ENCODE measurements at regions not wholly inside any gene's neighbourhood (a gene's known extent, or its start where the extent isn't known, plus 50 kb on each side); places are given as distances from the start of the nearest gene placed in this dataset.

- TF ChIP-seq ZNF654 (tag by site-specific recombination; IDR thresholded peaks at IDR 0.05; ENCODE audit: low read depth) = no peak
- TF ChIP-seq ZNF837 (tag by site-specific recombination; IDR thresholded peaks at IDR 0.05) = no peak
- no peak for TF ChIP-seq SP2 (tag by site-specific recombination; IDR thresholded peaks at IDR 0.05)
- TF ChIP-seq, protein P1, sequence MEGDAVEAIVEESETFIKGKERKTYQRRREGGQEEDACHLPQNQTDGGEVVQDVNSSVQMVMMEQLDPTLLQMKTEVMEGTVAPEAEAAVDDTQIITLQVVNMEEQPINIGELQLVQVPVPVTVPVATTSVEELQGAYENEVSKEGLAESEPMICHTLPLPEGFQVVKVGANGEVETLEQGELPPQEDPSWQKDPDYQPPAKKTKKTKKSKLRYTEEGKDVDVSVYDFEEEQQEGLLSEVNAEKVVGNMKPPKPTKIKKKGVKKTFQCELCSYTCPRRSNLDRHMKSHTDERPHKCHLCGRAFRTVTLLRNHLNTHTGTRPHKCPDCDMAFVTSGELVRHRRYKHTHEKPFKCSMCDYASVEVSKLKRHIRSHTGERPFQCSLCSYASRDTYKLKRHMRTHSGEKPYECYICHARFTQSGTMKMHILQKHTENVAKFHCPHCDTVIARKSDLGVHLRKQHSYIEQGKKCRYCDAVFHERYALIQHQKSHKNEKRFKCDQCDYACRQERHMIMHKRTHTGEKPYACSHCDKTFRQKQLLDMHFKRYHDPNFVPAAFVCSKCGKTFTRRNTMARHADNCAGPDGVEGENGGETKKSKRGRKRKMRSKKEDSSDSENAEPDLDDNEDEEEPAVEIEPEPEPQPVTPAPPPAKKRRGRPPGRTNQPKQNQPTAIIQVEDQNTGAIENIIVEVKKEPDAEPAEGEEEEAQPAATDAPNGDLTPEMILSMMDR (tag by site-specific recombination; IDR thresholded peaks at IDR 0.05) = no peak
- TF ChIP-seq, protein P2, sequence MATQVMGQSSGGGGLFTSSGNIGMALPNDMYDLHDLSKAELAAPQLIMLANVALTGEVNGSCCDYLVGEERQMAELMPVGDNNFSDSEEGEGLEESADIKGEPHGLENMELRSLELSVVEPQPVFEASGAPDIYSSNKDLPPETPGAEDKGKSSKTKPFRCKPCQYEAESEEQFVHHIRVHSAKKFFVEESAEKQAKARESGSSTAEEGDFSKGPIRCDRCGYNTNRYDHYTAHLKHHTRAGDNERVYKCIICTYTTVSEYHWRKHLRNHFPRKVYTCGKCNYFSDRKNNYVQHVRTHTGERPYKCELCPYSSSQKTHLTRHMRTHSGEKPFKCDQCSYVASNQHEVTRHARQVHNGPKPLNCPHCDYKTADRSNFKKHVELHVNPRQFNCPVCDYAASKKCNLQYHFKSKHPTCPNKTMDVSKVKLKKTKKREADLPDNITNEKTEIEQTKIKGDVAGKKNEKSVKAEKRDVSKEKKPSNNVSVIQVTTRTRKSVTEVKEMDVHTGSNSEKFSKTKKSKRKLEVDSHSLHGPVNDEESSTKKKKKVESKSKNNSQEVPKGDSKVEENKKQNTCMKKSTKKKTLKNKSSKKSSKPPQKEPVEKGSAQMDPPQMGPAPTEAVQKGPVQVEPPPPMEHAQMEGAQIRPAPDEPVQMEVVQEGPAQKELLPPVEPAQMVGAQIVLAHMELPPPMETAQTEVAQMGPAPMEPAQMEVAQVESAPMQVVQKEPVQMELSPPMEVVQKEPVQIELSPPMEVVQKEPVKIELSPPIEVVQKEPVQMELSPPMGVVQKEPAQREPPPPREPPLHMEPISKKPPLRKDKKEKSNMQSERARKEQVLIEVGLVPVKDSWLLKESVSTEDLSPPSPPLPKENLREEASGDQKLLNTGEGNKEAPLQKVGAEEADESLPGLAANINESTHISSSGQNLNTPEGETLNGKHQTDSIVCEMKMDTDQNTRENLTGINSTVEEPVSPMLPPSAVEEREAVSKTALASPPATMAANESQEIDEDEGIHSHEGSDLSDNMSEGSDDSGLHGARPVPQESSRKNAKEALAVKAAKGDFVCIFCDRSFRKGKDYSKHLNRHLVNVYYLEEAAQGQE (tag by site-specific recombination; IDR thresholded peaks at IDR 0.05) = no peak
Observed at GRCh38 chr10:28980264-28980663, 302.9 kb downstream of the BAMBI start.
